ENCODE measurements at regions not wholly inside any gene's neighbourhood (a gene's known extent, or its start where the extent isn't known, plus 50 kb on each side); places are given as distances from the start of the nearest gene placed in this dataset.

DNA sequence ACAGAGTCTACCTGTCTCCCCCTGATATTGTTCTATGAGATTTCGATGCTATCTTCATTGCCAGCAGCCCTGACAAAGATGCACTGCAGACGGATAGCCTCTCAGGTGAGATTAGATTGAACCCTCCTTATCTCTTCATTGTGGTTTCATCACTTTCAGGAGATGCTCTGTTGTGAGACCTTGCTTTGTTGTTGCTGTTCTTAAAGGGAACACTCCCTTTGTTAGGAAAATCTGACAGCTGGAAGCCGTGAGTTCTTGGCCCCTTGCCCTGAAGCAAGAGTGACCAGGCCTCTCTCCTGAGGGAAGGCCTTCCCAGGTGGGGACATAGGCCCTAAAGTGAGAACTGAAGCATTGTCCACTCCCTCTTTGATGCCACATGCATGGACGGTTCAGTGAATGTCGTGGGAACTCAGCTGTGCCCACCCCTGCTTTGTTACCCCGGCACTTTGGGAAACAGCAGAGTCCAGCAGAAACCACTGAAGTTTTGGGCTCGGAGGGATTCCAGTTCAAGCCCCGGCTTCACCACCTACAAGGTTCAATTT is 976.1 kb downstream of the TBC1D22A start:
- no peak for DNase-seq

DNA sequence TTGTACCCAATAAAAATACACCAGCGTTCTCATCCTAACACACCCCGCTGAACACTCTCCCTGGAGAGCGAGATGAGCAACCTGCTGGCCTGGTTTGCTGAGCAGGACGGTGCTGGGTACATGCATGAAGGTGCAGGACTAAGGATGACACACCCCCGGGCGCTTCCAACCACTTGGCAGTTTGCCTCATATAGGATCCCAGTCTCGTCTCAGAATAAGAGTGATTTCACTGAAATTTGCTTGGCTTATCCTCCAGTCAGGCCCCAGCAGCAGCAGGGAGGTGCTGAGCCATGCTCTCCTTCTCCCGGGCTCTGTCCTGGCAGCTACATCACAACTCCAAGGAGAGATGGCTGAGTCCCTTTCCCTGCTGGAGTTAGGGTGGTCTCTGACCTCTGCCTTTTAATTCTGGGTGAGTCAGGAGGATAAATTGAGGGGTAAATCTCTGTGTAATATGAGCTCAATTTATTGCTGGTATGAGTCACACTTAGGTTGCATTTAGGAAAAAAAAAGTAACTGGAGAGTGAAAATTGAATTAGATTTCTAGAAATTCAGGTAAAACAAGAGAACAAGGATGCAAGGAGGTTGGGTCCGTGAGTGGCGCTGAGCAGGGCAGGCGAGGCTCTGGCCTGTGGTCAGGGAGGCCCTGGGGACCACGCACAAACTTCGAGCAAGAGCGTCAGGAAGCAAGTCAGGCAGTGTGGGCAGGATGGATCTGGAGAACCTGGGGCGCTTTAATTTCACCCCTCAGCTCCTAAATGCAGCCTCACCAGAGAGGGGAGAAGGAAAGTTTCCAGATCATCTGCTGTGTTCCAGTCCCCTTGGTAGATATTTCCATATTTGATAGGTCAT is 974.0 kb downstream of the TBC1D22A start:
- no peak for DNase-seq

DNA sequence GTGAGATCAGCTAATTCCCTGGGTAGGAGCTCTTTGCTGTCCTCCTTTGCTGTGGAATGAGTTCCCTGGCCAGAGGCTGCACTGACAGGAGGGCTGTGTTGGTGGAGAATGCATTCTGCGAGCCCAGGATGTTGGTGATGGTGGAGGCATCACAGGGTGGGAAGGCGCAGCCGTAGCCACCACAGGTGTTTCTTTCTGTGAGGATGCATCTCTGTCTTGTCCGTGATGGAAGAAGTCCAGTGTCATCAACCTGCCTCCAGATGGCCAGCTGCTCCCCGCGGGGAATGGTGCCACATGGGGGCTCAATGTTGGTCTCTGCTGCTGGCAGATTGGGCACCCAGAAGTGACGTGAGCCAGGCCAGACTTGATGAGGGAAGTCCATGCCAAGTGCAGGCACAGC is 972.1 kb downstream of the TBC1D22A start:
- no peak for DNase-seq

DNA sequence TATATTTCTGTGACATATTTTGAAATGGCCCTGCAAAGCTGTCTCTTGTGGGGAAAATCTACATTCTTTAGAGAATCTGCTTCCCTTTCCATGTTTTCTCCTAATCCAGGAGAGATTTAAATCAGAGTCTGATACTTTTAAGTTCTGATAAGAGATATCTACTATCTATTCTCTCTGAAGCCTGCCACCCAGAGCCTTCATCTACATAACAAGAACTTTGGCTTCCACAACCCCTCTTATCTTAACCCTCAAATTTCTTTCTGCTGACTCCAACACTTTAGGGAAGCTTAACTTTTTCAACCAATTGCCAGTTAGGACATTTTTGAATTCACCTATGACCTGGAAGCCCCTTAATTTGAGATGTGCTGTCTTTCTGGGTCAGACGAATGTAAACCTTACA is 965.2 kb downstream of the TBC1D22A start:
- DNase-seq: no peak

DNA sequence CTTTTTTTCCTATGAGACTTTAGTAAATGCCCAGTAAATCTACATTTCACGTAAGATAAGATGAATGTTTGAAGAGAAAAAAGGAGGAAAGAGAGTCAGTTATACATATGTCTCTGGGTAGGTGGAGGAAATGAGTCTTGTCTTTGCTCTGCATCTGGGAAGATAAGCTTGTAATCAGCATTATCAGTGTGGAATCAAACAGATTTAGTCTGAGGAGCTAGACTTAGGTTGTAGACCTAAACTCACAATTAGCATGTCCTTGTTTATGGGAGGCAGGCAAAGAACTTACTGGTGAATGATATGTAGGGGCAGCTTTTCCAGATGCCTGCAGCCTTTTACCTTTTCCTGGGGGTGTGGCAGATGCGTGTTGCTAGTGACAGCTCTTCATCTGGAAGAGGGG is 962.3 kb downstream of the TBC1D22A start:
- DNase-seq: no peak

DNA sequence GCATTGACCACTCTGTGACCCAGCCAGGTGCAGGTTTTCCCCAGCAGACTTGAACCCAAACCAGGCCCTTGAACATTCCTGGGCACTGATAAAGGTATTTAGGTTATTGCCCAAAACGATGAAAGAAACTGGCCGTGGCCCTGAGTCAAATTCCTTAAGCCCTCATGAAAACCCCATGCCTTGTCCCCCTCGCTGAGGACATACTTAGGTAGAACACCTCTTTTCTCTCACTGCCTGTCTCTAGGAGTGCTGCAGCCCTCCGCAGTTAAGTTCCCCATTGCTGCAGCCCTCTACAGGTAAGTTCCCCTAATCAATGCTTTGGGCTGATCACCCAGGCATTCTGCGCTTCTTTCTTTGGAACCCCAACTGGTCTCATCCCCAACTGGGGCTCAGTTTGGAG is 961.6 kb downstream of the TBC1D22A start:
- DNase-seq: no peak

DNA sequence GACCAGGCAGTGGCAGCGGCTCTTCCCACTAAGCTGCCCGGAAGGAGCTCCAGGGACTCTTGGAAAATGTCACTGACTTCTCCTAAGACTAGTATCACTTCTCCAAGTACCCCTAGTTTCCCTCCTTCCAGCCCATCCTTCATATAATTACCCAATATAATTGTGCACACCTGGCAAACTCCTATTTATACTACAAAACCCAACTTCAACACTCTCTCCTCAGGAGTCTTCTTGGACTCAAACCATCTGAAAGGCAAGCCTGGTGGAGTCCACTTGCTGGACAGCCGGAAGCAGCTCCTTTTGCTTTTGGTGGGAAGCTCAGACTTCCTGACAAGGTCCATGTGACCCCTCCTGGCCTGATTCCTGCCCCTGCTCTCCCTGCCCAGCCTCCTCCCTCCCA is 955.9 kb downstream of the TBC1D22A start:
- DNase-seq: no peak

DNA sequence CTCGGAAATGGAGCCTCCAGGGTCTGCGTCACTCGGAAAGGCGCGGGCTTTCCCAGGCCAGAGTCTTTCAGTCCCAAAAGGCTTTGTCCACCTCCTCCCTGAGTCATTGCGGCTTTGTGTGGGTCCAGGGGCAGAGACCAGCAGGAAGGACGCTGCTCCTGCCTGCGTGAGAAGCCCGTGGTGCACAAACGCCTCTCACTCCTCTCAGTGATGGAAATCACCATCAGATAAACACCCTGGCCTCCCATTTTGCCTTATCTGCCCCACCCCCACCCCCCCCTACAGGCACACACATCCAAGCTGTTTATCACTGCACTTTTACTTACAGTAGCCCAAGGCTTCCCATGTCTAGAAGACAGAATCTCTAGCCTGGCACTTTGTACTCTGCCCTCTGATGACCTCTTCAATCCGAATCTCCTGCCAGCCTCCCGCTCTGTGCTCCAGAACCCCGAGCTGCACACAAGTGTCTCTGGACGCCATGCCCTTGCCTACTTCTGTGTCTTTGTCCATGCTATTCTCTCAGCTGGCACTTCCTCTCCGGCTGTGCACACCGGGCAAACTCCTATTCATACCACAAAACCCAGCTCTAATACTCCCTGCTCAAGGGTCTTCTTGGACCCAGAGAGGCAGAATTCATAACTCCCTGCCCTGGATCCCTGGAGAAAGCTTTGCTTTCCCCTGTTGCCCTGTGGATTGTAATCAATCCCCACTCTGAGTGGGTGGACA is 954.6 kb downstream of the TBC1D22A start:
- no peak for DNase-seq

DNA sequence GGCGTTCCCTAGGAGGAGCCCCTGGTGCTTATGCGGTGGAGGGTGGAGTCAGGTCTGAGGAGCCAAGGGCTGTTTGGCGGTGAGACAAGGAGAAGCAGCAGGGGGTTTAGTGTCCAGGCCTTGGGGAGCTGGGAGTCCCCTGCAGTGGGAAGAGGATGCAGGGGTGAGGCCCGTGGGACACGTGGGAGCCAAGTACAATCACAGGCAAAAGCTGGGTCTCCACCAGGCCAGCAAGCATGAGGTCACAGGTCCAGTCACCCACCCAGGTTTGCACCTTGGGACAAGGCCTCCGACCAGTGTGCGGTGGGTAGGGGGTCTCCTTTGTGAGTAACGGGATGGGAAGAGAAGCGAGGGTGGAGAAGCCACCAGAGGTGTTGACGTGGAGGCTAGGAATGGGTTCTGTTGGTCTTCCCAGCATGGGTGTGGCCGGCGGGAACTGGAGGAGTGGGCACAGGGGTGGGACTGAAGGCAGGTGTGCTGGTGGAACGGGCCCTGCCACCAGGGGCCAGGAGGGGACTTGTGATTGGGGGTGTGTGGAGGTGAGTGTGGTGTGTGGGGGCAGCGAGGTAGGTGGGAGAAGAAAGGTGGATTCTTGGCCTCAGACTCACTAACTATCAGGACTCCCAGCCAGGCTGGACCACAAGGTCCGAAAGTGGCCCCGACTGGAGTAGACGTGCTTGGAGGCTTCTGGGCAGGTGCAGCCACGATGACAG is 953.6 kb downstream of the TBC1D22A start:
- DNase-seq: no peak

DNA sequence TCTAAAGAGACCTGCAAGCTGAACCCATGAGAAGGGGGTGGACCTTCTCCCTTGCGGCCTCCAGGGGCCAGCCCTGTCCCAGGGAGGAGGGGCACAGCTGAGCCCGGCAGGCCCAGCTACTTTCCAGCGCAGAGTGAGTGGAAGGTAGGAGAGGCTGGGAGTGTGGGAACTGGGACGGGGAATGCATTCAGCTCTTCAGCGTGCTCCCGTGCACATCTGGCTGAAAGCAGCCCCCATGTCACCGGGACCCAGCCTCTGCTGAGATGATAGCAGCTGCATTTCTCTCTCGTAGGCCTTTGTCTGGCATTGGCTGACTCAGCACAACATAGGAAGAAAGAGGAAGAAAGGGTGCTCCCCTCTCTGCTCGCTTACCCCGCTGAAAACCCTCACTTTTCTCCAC is 951.5 kb downstream of the TBC1D22A start:
- peak in 1 of 4 experiments; percentile 1 for DNase-seq

DNA sequence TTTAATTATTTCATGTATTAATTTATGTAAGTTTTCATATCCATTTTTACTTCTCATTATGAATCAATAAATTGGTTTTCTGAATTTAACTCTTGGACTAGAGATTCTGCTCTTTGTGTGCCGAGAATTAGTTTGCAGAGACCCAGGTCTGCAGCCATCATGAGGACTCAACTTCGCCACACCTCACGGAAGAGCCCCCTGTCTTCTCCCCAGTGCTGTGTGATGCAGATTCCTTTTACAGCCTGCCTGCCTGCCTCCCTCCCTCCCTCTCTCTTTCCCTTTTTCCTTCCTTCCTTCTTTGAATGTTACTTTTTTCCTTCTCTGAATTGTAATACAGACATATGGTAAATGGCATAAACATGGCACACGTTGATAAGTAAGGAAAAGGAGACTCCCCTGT is 947.7 kb downstream of the TBC1D22A start:
- DNase-seq: no peak

DNA sequence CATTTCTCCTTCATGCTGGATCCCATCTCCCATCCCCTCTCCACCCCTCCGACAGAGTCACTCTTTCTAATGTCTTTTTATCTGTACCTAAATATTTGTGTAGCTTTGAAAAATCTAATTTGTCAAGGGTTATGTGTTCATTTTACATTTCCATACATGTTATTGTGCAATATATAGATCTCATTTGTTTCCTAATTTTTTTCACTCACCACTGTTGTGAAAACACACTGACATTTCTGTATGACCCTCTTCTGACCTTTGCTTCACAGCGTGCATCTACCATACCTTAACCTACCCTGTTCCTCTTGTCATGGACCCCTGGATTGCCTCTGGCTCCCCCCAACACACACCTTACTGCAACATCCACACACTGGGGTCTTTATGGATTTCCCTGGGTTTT is 942.9 kb downstream of the TBC1D22A start:
- no peak for DNase-seq

DNA sequence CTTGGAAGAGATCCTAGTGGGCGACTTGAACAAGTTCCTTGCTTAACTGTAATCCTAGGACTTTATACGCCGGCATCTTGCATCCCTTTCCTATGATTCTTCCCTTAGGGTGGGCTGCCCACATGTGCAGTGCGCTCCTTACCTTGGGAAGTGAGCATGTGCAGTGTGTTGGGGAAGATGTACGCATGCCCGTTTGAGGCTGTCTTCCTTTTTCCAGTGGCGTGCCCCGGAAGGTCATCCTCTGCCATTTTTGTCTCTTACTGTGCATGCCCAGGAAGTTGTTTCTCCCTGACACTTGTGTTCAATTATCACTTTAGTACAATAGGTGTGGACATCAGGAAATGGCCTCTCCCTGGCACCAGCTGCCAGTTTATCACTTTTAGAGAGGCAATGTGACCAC is 936.5 kb downstream of the TBC1D22A start:
- DNase-seq: no peak

DNA sequence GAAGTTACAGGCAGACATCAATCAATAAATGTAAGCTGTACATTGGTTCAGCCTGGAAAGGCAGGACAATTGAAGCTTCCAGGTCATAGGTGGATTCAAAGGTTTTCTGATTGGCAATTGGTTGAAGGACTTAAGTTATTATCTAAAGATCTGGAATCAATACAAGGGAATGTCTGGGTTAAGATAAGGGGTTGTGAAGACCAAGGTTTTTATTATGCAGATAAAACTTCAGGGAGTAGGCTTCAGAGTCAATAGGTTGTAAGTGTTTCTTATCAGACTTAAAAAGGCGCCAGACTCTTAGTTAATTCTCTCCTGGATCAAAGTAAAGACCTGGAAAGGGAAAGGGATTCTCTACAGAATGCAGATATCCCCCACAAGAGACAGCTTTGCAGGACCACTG is 935.4 kb downstream of the TBC1D22A start:
- no peak for DNase-seq

DNA sequence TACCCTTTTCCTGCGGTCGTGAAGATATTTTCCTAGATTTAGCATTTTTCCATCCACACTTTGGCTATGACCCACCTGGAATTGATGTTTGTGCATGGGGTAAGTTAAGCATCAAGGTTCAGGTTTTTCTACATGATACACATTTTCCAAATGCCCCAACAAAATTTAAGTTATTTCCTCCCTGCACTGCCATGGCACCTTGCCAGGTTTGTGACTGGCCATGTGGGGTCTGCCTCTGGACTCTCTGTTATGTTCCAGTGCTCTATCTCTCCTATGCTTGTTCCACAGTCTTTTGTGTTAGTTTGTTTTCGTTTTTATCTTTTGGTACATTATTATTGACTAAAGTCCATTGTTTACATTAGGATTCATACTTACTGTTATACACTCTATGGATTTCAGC is 934.3 kb downstream of the TBC1D22A start:
- DNase-seq: no peak

DNA sequence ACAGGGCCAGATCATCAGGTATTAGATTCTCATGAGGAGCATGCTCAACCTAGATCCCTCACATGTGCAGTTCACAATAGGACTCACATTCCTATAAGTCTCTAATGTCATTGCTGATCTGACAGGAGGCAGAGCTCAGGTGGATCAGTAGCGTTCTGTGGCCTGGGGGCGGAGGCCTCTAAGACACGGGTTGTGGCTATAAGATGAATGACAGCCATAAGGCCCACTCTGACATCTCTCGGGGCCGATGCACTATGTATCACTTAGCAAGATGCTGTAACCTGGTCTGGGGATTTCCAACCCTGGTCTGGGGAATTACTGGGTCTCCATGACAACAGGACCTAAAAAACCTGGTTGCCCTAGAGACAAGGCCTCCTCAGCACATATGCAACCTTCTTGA is 932.7 kb downstream of the TBC1D22A start:
- no peak for DNase-seq

DNA sequence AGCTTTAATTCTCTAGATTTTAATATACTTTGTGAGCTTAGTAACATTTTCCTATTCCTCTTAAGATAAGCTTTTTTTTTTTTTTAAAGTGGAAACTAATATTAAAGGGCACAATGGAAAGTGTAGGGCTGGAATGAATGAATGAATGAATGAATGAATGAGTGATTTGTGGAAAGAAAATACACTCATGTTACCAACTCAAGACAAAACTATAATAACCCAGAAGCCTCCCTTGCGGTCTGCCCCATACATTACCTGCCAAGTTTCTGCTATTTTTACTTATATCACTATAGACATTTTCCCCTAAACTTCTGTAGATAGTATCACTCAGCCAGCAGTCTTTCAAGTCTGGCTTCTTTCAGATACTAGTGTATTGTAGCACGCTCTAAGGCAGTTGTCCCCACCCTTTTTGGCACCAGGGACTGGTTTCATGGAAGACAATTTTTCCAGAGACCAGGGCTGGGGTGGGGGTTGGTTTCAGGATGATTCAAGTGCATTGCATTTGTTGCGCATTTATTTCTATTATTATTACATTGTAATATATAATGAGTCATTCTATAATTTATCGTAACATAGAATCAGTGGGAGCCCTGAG is 932.2 kb downstream of the TBC1D22A start:
- no peak for DNase-seq

DNA sequence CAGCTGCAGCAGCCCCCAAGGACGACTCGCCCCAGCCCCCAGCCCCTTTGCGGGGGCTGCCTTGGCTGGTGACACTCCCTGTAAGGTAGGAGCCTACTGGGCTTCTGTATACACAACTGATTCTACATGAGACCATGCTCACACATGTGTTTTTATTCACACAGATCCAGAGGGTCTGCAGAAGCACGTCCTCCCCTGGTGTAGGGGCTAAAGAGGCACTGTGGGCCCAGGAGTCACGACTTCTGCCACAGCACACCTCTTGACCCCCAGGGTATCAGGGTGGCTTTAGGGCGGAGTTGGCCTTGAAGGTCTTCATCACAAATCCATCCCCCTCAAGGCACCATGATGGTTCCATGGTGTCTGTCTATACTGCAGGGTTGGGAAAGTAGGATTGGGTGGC is 931.2 kb downstream of the TBC1D22A start:
- no peak for DNase-seq

DNA sequence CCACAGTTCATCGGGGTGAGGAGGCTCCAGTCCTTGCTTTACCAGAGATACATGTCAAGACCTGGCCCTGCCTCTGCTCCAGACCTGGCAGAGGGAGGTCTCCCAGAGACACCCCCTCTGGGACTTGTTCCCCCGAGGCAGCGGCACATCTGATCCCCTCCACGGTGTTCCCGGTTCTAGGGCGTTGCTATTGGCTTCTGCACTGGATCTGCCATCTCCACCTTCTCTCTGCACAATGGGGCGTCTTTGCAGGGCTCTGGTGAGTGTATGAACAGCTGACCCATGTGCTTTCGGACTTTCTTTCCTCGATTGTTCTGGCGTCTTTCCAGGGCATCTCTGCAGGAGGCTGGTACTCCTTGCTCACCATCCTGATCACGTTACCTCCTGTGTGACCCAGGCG is 930.4 kb downstream of the TBC1D22A start:
- DNase-seq: no peak

DNA sequence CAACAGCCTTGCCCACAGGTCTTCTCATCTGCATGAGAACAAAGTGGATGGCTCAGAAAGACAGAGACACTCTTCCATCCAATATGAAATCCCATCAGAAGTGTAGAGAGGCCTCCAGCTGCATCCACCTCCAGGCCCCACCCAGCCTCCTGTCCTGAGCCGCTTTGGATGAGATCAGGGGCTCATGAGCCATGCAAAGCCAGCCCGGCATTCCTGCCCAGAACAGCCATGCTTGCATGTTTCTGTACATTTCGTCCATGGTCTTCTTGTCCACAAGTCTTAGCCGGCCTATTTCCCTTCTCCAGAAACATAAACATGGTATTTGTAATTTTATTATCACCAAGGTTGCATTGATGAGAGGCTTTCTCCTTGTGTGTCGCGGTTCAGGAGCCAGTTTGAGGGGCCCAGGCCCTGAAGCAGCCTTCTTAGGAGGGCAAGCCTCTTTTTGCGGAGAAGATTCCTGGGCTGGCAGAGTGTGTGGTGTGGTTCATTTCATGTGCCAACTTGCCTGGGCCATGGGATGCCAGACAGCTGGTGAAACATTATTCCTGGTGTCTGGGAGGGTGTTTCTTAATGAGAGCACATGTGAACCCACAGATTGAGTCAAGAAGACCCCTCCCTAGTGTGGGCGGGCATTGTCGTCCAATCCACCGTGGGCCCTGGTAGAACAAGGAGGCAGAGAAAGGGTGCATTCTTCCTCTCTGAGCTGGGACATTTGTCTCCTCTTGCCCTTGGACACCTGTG is 928.9 kb downstream of the TBC1D22A start:
- DNase-seq: no peak

DNA sequence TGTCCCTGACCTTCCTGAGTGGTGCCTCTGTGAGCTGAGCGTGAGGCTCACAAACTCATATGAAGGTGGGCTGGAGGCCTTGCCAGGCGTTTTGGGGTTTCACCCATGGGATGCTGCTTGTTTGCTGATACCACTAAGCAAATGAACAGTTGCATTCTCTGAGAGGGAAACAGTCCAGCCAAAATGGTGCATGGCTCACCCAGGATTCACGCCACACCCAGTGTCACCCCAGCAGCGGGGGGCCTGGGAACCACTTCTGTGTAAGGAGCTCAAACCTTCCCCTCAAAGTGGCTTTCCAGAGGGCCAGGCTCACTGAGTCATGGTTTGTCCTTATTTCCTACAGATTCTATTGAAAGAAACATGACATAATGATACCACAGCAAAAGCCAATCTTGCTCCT is 928.1 kb downstream of the TBC1D22A start:
- no peak for DNase-seq

DNA sequence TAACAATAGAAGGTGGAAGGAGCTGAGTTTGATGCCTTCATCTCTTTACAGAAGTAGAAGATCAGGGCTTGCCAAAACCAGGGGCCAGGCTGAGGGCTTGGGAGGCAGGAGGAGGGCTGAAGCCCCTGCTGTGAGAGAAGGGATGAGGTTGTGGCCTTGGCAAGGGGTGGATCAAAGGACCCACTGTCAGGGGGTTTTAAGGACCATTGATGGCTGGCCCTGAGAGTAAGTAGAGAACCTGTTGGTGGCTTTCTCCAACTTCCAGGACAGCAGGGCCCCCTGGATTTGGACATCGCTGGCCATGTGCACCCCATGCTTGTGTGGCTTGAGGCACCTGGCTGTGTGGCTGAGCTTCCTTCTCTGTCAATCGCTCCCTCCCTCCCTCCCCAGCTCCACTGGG is 927.7 kb downstream of the TBC1D22A start:
- no peak for DNase-seq
